Right lobe of liver (tissue), 4 donors: ENCODE measurements at regions not wholly inside any gene's neighbourhood (a gene's known extent, or its start where the extent isn't known, plus 50 kb on each side); places are given as distances from the start of the nearest gene placed in this dataset.

Source experiments
- CTCF ChIP-seq, 4 donors: fragments of 200-600 bp in 3 of 4; fragments of 450-650 bp in 1 of 4; IDR thresholded peaks; one replicate each; pipeline versions ENCODE4 v1.5.1 to v1.8.0; 2016 to 2022; ENCODE audit warnings: antibody characterized with exemption in 4 of 4, mild to moderate bottlenecking in 2 of 4
- POLR2A ChIP-seq: fragments of 450-650 bp; IDR thresholded peaks from one replicate; pipeline ENCODE4 v1.6.1; 2017; ENCODE audit warnings: antibody characterized with exemption, mild to moderate bottlenecking
- donor health status: DM: no; HTN: no; CAD: no.
- donor health status: DM: no; HTN: no; CAD: no.
- donor health status: DM: no; HTN: yes; CAD: no.

DNA sequence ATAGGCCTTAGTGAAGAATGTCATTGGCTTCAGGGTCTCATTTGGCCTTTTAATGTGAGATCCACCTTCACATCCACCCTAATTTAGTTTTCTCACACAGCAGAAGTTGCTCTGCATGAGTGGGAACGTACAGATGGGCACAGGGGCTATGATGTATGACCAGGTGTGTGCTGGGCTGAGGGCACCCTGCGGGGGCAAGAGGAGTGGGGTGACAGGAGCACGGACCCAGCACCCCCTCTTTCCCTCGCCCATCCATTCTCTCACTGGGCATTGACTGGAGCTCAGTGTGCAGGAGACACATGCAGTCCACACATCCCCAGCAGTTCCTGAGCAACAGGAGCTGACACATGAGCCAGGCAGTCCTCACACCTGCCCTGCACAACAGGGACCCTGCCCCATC lies 95.1 kb upstream of the PPP2R2D start:
- TF ChIP-seq CTCF (IDR thresholded peaks at IDR 0.05) (no peak), POLR2A (no peak)
